ENCODE measurements at regions not wholly inside any gene's neighbourhood (a gene's known extent, or its start where the extent isn't known, plus 50 kb on each side); places are given as distances from the start of the nearest gene placed in this dataset.

GRCh38 chr2:217329023-217329431, 469.2 kb upstream of the TNP1 start:
- ChIA-PET POLR2A (no interaction called here), CTCF (no interaction called here)
- Histone ChIP-seq H4K20me1 (ENCODE audit: control insufficient read depth, insufficient read depth, low read length, poor library complexity, severe bottlenecking) (no peaks in the 10 kb centered on the region), H3K9ac (ENCODE audit: low read length) (no peak overlapping the region), H3K36me3 (replicated peaks in 1 of 2; ENCODE audit: control extremely low read depth in 1 of 2, control insufficient read depth in 1 of 2, extremely low read depth in 1 of 2, insufficient read depth in 2 of 2, low read length in 1 of 2) (no peaks in the 10 kb centered on the region), H2AFZ (ENCODE audit: insufficient read depth, low read depth, low read length, poor library complexity, severe bottlenecking) (no peak overlapping the region), H3K4me2 (replicated peaks; ENCODE audit: low read depth, low read length, poor library complexity, severe bottlenecking) (no peak overlapping the region), H3K79me2 (ENCODE audit: control insufficient read depth, insufficient read depth, low read length) (no peaks in the 10 kb centered on the region), H3K4me1 (ENCODE audit: control insufficient read depth in 2 of 2, insufficient read depth in 2 of 2, low read length in 2 of 2) (no peaks in the 10 kb centered on the region), H3K27ac (ENCODE audit: low read length in 2 of 2) (no peak overlapping the region), H3K27me3 (replicated peaks in 1 of 4; ENCODE audit: control extremely low read depth in 1 of 4, control insufficient read depth in 3 of 4, insufficient read depth in 4 of 4, low read length in 3 of 4) (peaks cover 0 to 24% (median 17%) of the 10 kb centered on the region in 4 experiments), H3K9me3 (ENCODE audit: control extremely low read depth in 1 of 3, control insufficient read depth in 2 of 3, insufficient read depth in 1 of 3, low read length in 2 of 3) (peaks cover 0 to 7% (median 5%) of the 10 kb centered on the region in 3 donors), H3K4me3 (ENCODE audit: control extremely low read depth in 1 of 5, extremely low read depth in 1 of 5, insufficient read depth in 1 of 5, low read depth in 2 of 5, low read length in 4 of 5) (no peak overlapping the region)
- TF ChIP-seq, protein P1, sequence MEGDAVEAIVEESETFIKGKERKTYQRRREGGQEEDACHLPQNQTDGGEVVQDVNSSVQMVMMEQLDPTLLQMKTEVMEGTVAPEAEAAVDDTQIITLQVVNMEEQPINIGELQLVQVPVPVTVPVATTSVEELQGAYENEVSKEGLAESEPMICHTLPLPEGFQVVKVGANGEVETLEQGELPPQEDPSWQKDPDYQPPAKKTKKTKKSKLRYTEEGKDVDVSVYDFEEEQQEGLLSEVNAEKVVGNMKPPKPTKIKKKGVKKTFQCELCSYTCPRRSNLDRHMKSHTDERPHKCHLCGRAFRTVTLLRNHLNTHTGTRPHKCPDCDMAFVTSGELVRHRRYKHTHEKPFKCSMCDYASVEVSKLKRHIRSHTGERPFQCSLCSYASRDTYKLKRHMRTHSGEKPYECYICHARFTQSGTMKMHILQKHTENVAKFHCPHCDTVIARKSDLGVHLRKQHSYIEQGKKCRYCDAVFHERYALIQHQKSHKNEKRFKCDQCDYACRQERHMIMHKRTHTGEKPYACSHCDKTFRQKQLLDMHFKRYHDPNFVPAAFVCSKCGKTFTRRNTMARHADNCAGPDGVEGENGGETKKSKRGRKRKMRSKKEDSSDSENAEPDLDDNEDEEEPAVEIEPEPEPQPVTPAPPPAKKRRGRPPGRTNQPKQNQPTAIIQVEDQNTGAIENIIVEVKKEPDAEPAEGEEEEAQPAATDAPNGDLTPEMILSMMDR (IDR thresholded peaks at IDR 0.05), result no peak
- H3K4me3 Mint-ChIP-seq, result no peak overlapping the region
- DNase-seq (no peak), ATAC-seq (ENCODE audit: low read depth) (no peak)
- H3K4me1 Mint-ChIP-seq, result no peaks in the 10 kb centered on the region
- peaks cover 3% of the 10 kb centered on the region for H3K9me3 Mint-ChIP-seq (ENCODE audit: insufficient read depth)
- H3K27me3 Mint-ChIP-seq, result peaks cover 58% of the 10 kb centered on the region
- no CpG with 5 or more reads among the region's 4 CpGs for WGBS (ENCODE audit: insufficient coverage)
- no peak overlapping the region for H3K27ac Mint-ChIP-seq
- intact Hi-C loops (cut with micrococcal nuclease), result no loop called here

GRCh38 chr2:217328622-217328978, 468.7 kb upstream of the TNP1 start:
- ChIA-PET CTCF (no interaction called here), POLR2A (no interaction called here)
- no peak overlapping the region for H3K27ac ChIP-seq (ENCODE audit: low read length in 2 of 2)
- DNase-seq (no peak), ATAC-seq (ENCODE audit: low read depth) (no peak)
- no peaks in the 10 kb centered on the region for H4K20me1 ChIP-seq (ENCODE audit: control insufficient read depth, insufficient read depth, low read length, poor library complexity, severe bottlenecking)
- H3K4me3 ChIP-seq (ENCODE audit: control extremely low read depth in 1 of 5, extremely low read depth in 1 of 5, insufficient read depth in 1 of 5, low read depth in 2 of 5, low read length in 4 of 5), result no peak overlapping the region
- H3K27me3 Mint-ChIP-seq, result peaks cover 59% of the 10 kb centered on the region
- no peak overlapping the region for H3K4me2 ChIP-seq (replicated peaks; ENCODE audit: low read depth, low read length, poor library complexity, severe bottlenecking)
- no peak overlapping the region for H3K9ac ChIP-seq (ENCODE audit: low read length)
- WGBS (ENCODE audit: insufficient coverage), result no CpG with 5 or more reads among the region's 2 CpGs
- no peaks in the 10 kb centered on the region for H3K4me1 ChIP-seq (ENCODE audit: control insufficient read depth in 2 of 2, insufficient read depth in 2 of 2, low read length in 2 of 2)
- H3K27ac Mint-ChIP-seq, result no peak overlapping the region
- H3K4me1 Mint-ChIP-seq, result no peaks in the 10 kb centered on the region
- H3K9me3 ChIP-seq (ENCODE audit: control extremely low read depth in 1 of 3, control insufficient read depth in 2 of 3, insufficient read depth in 1 of 3, low read length in 2 of 3), result peaks cover 0 to 11% (median 9%) of the 10 kb centered on the region in 3 donors
- peaks cover 0 to 25% (median 17%) of the 10 kb centered on the region in 4 experiments for H3K27me3 ChIP-seq (replicated peaks in 1 of 4; ENCODE audit: control extremely low read depth in 1 of 4, control insufficient read depth in 3 of 4, insufficient read depth in 4 of 4, low read length in 3 of 4)
- no peak overlapping the region for H3K4me3 Mint-ChIP-seq
- TF ChIP-seq EZH2 (IDR thresholded peaks at IDR 0.05; ENCODE audit: borderline replicate concordance, insufficient read depth, low read depth, low read length, poor library complexity, severe bottlenecking), result no peak
- TF ChIP-seq, protein P1 (IDR thresholded peaks at IDR 0.05), result no peak
- H3K9me3 Mint-ChIP-seq (ENCODE audit: insufficient read depth), result peaks cover 6% of the 10 kb centered on the region
- intact Hi-C loops (cut with micrococcal nuclease), result no loop called here
- no peaks in the 10 kb centered on the region for H3K36me3 ChIP-seq (replicated peaks in 1 of 2; ENCODE audit: control extremely low read depth in 1 of 2, control insufficient read depth in 1 of 2, extremely low read depth in 1 of 2, insufficient read depth in 2 of 2, low read length in 1 of 2)
- no peaks in the 10 kb centered on the region for H3K79me2 ChIP-seq (ENCODE audit: control insufficient read depth, insufficient read depth, low read length)
- H2AFZ ChIP-seq (ENCODE audit: insufficient read depth, low read depth, low read length, poor library complexity, severe bottlenecking), result no peak overlapping the region
